CD14-positive monocyte (primary cell): ENCODE measurements at regions not wholly inside any gene's neighbourhood (a gene's known extent, or its start where the extent isn't known, plus 50 kb on each side); places are given as distances from the start of the nearest gene placed in this dataset.

Experiments used
- DNase-seq, 3 donors: peaks; one replicate each; pipeline ENCODE4 v3.0.0-alpha.2; 2011 to 2022
- H2AFZ ChIP-seq: 2 replicates; pipeline ENCODE4 v1.6.0; 2012; ENCODE audit warnings: mild to moderate bottlenecking, low read depth, low read length, inconsistent platforms; ENCODE audit not compliant: insufficient read depth, poor library complexity, severe bottlenecking
- H3K27ac ChIP-seq, 2 donors: 1 replicate in 1 of 2; 2 replicates in 1 of 2; pipeline ENCODE4 v1.5.1; 2012 to 2013; ENCODE audit warnings: low read length in 2 of 2, control low read depth in 1 of 2, inconsistent platforms in 1 of 2, low read depth in 1 of 2, mild to moderate bottlenecking in 1 of 2
- H3K27me3 ChIP-seq, 2 donors: one replicate each; pipeline versions ENCODE4 v1.6.0 to v1.6.1; 2011 to 2013; ENCODE audit warnings: low read length in 2 of 2; ENCODE audit not compliant: control insufficient read depth in 2 of 2, insufficient read depth in 2 of 2
- H3K36me3 ChIP-seq, 2 donors: replicated peaks in 1 of 2; 1 replicate in 1 of 2; 2 replicates in 1 of 2; pipeline versions ENCODE4 v1.5.1 to v1.6.1; 2012 to 2013; ENCODE audit warnings: low read length in 2 of 2, control low read depth in 1 of 2, inconsistent platforms in 1 of 2, mild to moderate bottlenecking in 1 of 2; ENCODE audit not compliant: insufficient read depth in 2 of 2, control insufficient read depth in 1 of 2
- H3K4me1 ChIP-seq, 2 donors: 1 replicate in 1 of 2; 2 replicates in 1 of 2; pipeline versions ENCODE4 v1.5.1 to v1.6.1; 2012 to 2013; ENCODE audit warnings: low read length in 2 of 2, control low read depth in 1 of 2, inconsistent platforms in 1 of 2, mild to moderate bottlenecking in 1 of 2, moderate library complexity in 1 of 2; ENCODE audit not compliant: insufficient read depth in 2 of 2, control insufficient read depth in 1 of 2
- H3K4me2 ChIP-seq: replicated peaks from 2 replicates; pipeline ENCODE3; 2012; ENCODE audit warnings: low read length, moderate library complexity, mild to moderate bottlenecking; ENCODE audit not compliant: poor library complexity, severe bottlenecking; ENCODE audit errors: extremely low read depth
- H3K4me3 ChIP-seq, 3 experiments: fragments of 200-600 bp in 1 of 3; sonication (generic) in 1 of 3; replicated peaks in 1 of 3; 1 replicate in 2 of 3; 2 replicates in 1 of 3; pipeline ENCODE4 v1.5.1; 2011 to 2013; ENCODE audit warnings: low read length in 3 of 3, mild to moderate bottlenecking in 3 of 3, control low read depth in 2 of 3, low read depth in 2 of 3, inconsistent platforms in 1 of 3, moderate library complexity in 1 of 3
- H3K79me2 ChIP-seq: 2 replicates; pipeline ENCODE4 v1.6.0; 2012; ENCODE audit warnings: mild to moderate bottlenecking, control low read depth, inconsistent platforms, low read length, moderate library complexity; ENCODE audit not compliant: insufficient read depth
- H3K9ac ChIP-seq: 2 replicates; pipeline ENCODE4 v1.6.0; 2017; ENCODE audit warnings: low read length, mild to moderate bottlenecking; ENCODE audit not compliant: insufficient read depth, poor library complexity, severe bottlenecking
- H3K9me3 ChIP-seq, 2 donors: replicated peaks in 1 of 2; 1 replicate in 1 of 2; 2 replicates in 1 of 2; pipeline versions ENCODE4 v1.5.1 to v1.6.1; 2012 to 2013; ENCODE audit warnings: low read length in 2 of 2, control low read depth in 1 of 2; ENCODE audit not compliant: control insufficient read depth in 1 of 2, insufficient read depth in 1 of 2
- H4K20me1 ChIP-seq: 2 replicates; pipeline ENCODE4 v1.6.0; 2012; ENCODE audit warnings: mild to moderate bottlenecking, low read length, control low read depth, moderate library complexity; ENCODE audit not compliant: insufficient read depth
- H3K27ac Mint-ChIP-seq, 7 donors: one replicate each; pipeline ENCODE4 v1.8.0; 2020; ENCODE audit warnings: mild to moderate bottlenecking in 7 of 7, mixed read lengths in 7 of 7, moderate library complexity in 6 of 7, inconsistent platforms in 2 of 7
- H3K27me3 Mint-ChIP-seq, 3 donors: one replicate each; pipeline ENCODE4 v1.8.0; 2021 to 2022; ENCODE audit warnings: low read depth in 3 of 3, mild to moderate bottlenecking in 3 of 3, mixed read lengths in 3 of 3, moderate library complexity in 3 of 3, inconsistent platforms in 1 of 3
- H3K36me3 Mint-ChIP-seq, 2 donors: one replicate each; pipeline ENCODE4 v1.8.0; 2020; ENCODE audit warnings: mixed read lengths in 2 of 2, inconsistent platforms in 1 of 2, mild to moderate bottlenecking in 1 of 2
- H3K4me1 Mint-ChIP-seq: one replicate; pipeline ENCODE4 v1.8.0; 2020; ENCODE audit warnings: mild to moderate bottlenecking, mixed read lengths
- H3K4me3 Mint-ChIP-seq, 2 donors: one replicate each; pipeline ENCODE4 v1.8.0; 2020; ENCODE audit warnings: mild to moderate bottlenecking in 2 of 2, mixed read lengths in 2 of 2, moderate library complexity in 1 of 2
- H3K9me3 Mint-ChIP-seq, 7 donors: one replicate each; pipeline ENCODE4 v1.8.0; 2020 to 2022; ENCODE audit warnings: mixed read lengths in 7 of 7, mild to moderate bottlenecking in 6 of 7, moderate library complexity in 6 of 7, inconsistent platforms in 2 of 7
- CTCF ChIP-seq: fragments of 200-600 bp; IDR thresholded peaks from one replicate; pipeline ENCODE4 v1.8.0; 2022; ENCODE audit warnings: antibody characterized with exemption, mild to moderate bottlenecking
- WGBS: methylation state at CpG from one replicate; pipeline ENCODE4 v1.1.5; 2013; ENCODE audit warnings: missing lambda C conversion rate; ENCODE audit not compliant: insufficient coverage; 5-methylcytosine and 5-hydroxymethylcytosine counted together
- intact Hi-C, 2 donors: fragments of 100-400 bp; cut with micrococcal nuclease; formaldehyde crosslinking; loops; one replicate each; pipeline versions ENCODE4 v1.15.0 to v1.15.1; 2023

GRCh38 chr2:71951083-71951468 lies 196.6 kb downstream of the CYP26B1 start:
- Histone ChIP-seq H4K20me1 (no peaks in the 10 kb centered on the region), H3K36me3 (no peaks in the 10 kb centered on the region), H2AFZ (no peak overlapping the region), H3K4me2 (no peak overlapping the region), H3K4me1 (no peaks in the 10 kb centered on the region), H3K27ac (no peak overlapping the region), H3K27me3 (no peaks in the 10 kb centered on the region), H3K9ac (no peak overlapping the region), H3K79me2 (no peaks in the 10 kb centered on the region), H3K4me3 (no peak overlapping the region), H3K9me3 (no peaks in the 10 kb centered on the region)
- H3K27ac Mint-ChIP-seq = no peak overlapping the region
- DNase-seq = no peak
- intact Hi-C loops = no loop called here
- no peaks in the 10 kb centered on the region for H3K4me1 Mint-ChIP-seq
- no peaks in the 10 kb centered on the region for H3K36me3 Mint-ChIP-seq
- peaks cover 3 to 9% (median 9%) of the 10 kb centered on the region in 3 donors for H3K27me3 Mint-ChIP-seq
- peaks cover 0 to 11% (median 5%) of the 10 kb centered on the region in 7 donors for H3K9me3 Mint-ChIP-seq
- TF ChIP-seq CTCF = no peak
- no peak overlapping the region for H3K4me3 Mint-ChIP-seq
- WGBS = 100% methylated on average over 1 of the region's 2 CpGs

GRCh38 chr2:71950256-71951082 lies 197.2 kb downstream of the CYP26B1 start:
- H2AFZ ChIP-seq = no peak overlapping the region
- peaks cover 3 to 9% (median 9%) of the 10 kb centered on the region in 3 donors for H3K27me3 Mint-ChIP-seq
- no peak overlapping the region for H3K9ac ChIP-seq
- H3K79me2 ChIP-seq = no peaks in the 10 kb centered on the region
- H3K27ac ChIP-seq = no peak overlapping the region
- no peaks in the 10 kb centered on the region for H3K4me1 ChIP-seq
- intact Hi-C loops = no loop called here
- H3K4me3 ChIP-seq = no peak overlapping the region
- no peak for DNase-seq
- H3K9me3 ChIP-seq = no peaks in the 10 kb centered on the region
- H3K4me3 Mint-ChIP-seq = no peak overlapping the region
- peaks cover 0 to 7% (median 3%) of the 10 kb centered on the region in 7 donors for H3K9me3 Mint-ChIP-seq
- no peaks in the 10 kb centered on the region for H3K27me3 ChIP-seq
- no peaks in the 10 kb centered on the region for H3K36me3 Mint-ChIP-seq
- no peaks in the 10 kb centered on the region for H3K4me1 Mint-ChIP-seq
- no peaks in the 10 kb centered on the region for H3K36me3 ChIP-seq
- H3K4me2 ChIP-seq = no peak overlapping the region
- WGBS = 87% methylated on average over 3 of the region's 4 CpGs
- H3K27ac Mint-ChIP-seq = peak overlapping the region in 2 of 7 donors; percentile 34 to 63
- no peaks in the 10 kb centered on the region for H4K20me1 ChIP-seq
- no peak for TF ChIP-seq CTCF
